Activated CD4-positive, CD25-positive, alpha-beta regulatory T cell treated with anti-CD3 and anti-CD28 coated beads, Interleukin-2, amount 50 U/mL, for 72 hours (primary cell): ENCODE measurements at regions not wholly inside any gene's neighbourhood (a gene's known extent, or its start where the extent isn't known, plus 50 kb on each side); places are given as distances from the start of the nearest gene placed in this dataset.
"Not testable (repeated sequence)": the region's sequence is repeated elsewhere in the genome, so short reads cannot be mapped to it uniquely, and the experiment has no call there.

Experiments used
- DNase-seq: peaks from one replicate; pipeline ENCODE4 v3.0.0; 2021

DNA sequence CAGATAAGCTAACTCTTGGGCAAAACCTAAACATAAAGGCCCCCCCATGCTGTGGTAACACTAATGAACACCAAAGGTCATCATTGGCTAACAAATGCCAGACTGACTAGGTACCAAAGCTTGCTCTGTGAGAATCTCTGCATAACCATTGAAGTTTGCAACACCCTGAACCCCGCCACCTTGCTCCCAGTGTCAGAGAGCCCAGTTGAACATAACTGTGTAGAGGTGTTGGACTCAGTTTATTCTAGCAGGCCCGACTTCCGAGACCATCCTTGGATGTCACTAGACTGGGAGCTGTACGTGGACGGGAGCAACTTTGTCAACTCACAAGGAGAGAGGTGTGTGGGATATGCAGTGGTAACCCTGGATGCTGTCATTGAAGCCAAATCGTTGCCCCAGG lies 602.2 kb downstream of the UQCRFS1 start:
- DNase-seq = no peak

DNA sequence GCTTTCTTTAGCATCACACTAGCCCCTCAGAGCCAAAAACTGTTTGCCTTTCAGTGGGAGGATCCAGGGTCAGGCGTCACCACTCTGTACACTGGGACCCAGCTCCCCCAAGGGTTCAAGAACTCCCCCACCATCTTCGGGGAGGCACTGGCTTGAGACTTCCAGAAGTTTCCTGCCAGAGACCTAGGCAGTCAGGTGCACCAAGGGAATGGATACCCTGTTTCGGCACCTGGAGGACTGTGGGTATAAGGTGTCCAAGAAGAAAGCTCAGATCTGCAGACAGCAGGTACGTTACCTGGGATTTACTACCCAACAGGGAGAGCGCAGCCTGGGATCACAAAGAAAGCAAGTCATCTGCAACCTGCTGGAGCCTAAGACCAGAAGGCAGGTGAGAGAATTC lies 603.0 kb downstream of the UQCRFS1 start:
- no peak for DNase-seq

DNA sequence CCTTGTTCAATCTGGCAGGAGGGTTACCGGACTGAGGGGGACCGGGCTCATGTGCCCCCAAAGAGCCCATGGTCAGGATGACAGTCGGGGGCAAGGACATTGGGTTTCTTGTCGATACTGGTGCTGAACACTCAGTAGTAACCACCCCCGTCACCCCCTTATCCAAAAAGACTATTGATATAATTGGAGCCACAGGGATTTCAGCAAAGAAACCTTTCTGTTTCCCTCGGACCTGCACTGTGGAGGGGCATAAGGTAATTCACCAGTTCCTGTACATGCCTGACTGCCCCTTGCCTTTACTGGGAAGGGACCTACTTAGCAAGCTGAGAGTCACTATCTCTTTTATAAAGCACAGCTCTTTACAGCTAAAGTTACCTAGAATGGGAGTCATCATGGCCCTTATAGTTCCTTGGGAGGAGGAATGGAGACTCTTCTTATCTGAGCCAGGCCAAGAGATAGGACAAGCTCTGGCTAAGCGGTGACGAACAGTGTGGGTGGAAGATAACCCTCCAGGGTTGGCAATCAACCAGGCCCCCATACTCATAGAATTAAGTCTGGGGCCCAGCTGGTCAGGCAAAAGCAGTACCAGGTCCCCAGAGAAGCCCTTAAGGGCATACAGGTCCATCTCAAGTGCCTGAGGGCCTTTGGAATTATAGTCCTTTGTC lies 603.7 kb downstream of the UQCRFS1 start:
- no peak for DNase-seq

DNA sequence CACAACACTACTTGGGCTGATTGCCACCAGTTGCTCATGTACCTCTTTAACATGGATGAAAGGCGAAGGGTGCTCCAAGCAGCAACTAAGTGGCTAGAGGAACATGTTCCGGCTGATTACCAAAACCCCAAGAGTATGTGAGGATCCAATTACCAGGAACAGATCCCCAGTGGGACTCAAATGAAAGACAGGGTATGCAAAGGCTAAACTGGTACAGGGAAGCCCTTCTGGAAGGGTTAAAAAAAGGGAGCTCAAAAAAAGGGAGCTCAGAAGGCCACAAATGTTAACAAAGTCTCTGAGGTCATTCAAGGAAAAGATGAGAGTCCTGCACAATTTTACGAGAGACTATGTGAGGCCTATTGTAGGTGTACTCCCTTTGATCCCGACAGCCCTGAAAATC lies 604.7 kb downstream of the UQCRFS1 start:
- no peak for DNase-seq

DNA sequence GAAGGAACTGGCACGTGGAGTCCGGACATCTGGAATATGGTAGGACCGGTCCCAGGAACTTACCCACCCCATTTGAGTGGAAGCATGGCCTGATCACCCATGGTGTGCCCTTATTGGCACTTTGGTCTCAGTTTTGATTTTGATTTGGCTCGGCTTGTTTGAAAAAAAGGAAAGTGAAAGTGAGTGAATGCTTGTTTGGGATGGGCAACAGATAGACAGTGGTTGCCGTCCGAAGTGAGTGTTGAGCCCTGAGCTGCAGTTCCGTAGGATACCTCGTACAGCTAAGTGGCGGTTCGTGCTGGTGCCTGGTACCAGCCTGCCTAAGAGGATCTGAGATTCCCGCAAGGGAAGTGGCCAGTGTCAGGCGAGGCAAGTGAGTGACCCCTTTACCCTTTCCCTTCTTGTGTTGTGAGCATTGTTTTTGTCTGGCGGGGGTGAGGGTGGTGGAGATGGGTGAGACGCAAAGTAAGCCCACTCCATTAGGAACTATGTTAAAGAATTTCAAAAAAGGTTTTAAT lies 605.8 kb downstream of the UQCRFS1 start:
- no peak for DNase-seq

DNA sequence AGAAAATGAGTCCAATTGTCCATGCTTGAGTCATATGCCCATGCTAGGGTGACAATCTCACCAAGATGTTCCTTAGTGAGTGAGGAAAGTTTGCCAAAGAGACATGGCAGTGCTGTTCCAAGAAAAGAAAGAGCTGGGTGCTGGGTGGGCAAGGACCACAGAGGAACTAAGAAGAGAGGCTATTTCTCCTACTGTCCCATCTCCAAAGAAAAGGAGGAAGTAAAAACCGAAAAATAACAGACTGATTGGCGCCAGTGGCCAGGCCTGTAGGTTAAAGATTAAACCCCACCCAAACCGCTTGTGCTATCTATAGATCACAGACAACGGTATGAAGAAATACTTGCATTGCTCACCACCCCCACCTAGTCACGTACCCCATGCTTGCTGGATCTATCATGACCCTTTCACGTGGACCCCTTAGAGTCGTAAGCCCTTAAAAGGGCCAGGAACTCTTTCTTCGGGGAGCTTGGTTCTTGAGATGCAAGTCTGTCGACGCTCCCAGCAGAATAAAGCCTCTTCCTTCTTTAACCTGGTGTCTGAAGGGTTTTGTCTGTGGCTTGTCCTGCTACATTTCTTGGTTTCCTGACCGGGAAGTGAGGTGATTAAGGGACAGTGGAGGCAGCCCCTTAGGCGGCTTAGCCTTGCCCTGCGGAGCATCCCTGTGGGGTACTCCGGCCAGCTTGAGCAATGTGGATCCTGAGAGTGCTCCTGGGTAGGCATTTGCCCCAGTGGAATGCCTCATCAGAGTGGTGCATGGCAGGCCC lies 606.5 kb downstream of the UQCRFS1 start:
- DNase-seq = no peak

DNA sequence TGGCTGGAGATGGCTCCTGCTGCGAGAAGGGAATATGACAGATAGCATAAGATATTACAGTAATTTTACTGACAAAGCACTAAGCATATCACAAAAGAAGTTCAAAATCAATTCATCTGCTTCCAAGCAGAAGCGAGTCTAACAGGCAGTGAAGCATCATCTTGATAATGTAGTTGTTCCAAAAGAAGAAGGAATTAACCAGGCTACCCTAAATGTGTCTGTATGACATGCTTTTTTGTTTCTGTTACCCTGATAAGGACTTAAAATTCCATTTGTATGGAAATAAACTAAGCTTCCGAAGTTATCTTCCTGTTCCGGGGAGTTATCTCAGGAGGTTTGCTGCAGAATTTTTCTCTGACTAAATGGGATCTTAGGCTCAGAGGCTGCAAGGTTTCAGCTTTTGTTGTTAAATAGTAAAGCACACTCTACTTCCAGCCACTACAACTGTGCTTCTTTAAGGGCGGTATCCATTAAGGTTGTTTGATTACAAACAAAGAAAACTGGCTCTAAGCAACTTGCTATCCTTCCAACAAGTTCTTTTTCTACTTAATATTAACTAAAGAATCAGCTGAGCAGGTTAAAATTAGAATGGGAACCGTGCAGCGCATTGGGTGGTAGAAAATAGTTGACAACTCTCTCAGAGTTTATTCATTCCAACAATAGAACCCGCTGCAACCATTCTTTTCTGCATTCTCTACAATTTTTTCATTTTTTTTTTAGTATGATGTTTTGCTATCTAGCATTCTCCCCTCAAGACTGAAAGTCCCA lies 607.3 kb downstream of the UQCRFS1 start:
- no peak for DNase-seq

DNA sequence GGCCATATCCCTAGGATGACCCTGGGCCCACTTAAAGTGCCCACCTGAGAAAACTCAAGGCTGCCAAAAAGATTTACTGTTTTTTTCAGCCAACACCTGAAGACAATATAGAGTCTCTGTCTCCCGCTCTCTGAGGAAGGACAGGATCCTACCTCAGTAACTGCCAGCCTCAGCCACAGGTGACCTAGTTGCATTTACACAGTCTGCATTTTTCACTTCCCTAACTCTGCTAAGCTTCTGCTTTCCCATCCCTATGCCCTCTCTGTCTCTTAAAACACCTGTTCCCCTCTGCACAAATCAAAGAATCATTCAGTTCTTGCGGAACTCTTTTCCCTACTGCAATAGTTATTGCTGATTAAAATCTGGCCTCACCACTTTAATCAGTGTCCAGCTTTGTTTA lies 609.5 kb downstream of the UQCRFS1 start:
- no peak for DNase-seq

DNA sequence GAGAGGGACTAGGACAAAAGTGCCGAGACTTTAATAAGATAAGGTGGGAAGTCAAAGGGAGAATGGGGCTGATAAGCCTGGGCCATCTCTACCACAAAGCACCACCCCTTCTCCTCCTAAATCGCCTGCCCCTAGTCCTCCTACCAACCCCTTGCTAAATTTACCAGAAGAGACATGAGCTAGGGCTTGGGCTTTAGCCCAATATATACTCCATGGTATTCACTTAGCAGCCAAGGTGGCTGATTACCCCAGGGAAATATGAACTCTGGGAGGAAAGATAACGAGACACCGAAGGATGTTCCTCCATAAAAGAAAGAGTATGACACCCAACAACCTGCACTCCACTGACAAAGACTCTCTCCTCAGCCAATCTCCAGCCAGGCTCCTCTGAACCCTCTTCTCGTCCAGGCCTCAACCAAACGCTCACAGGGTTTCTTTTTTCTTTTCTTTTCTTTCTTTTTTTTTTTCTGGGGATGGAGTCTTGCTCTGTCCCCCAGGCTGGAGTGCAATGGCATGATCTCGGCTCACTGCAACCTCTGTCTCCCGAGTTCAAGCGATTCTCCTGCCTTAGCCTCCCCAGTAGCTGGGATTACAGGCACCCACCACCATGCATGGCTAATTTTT lies 610.2 kb downstream of the UQCRFS1 start:
- DNase-seq = no peak

DNA sequence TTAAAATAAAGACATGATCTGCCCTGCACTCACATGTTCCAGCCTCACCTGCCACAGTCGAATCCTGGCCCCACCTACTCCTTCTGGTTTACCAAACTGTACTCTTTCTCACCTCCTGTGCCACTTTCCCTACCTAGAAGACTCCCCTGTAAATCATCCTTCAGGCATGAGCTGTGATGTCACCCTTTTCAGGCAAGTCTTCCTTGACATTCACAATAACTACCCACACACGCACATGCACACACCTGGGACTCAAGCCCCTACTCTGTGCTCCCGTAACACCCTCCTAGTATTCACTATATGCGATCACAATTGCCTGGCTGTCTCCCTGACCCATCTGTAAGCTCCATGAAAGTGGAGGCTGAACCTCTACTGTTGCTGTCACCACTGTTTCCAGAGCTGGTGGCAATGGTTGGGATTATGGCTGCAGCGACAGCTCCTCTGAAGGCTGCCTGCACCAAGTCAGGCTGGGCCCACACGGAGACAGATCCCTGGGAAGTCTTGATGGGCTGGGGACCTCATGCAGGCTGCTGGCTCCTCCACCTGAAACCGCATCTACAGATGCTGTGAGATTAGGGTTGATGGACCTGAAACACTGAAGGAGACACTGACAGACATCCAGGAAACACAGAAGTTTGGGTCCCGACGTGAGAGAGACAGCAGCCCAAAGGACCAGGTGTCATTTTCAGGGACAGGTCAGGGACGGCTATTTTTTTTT lies 611.1 kb downstream of the UQCRFS1 start:
- no peak for DNase-seq

DNA sequence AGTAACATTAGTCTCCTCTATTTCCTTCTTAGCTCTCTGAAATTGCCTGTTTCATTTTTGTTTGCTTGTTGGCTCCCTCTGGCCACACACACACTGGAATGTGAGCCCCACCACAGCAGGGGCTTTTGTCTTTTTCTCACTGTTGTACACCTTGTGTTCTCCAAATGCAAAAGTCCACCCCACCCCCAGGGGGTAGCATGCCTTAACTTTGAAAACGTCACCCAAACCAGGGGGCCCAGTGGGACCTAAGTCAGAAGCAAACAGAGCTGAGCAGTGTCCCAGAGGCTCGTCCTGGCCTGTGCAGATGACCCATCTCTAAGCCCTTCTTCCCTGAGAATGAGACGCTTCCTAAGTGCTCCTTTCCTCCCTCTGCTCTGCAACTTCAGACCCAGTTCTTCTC lies 614.1 kb downstream of the UQCRFS1 start:
- no peak for DNase-seq

DNA sequence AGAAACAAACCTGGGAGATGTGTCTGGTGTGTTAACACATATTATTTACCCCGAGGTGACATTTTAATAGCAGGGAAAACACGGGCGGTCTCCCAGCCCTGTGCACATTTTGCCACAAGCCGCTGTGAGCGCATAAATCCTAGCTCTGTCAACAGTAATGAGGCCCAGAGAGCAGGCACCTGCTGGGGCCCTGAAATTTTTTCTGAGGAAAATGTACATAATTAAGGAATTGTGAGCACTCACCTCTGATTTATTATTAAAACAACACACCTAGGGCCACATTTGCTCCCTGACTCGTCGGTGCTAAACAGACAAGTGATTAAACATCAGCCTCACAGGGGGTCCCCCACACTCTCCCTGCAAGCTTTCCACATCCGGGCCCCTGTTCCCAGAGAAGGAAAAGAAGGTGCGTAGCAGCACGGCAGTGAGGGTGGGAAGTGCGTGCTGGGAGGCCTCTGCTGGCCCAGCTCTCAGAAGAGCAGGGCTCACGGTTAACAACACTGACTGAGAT lies 616.3 kb downstream of the UQCRFS1 start:
- DNase-seq = no peak

DNA sequence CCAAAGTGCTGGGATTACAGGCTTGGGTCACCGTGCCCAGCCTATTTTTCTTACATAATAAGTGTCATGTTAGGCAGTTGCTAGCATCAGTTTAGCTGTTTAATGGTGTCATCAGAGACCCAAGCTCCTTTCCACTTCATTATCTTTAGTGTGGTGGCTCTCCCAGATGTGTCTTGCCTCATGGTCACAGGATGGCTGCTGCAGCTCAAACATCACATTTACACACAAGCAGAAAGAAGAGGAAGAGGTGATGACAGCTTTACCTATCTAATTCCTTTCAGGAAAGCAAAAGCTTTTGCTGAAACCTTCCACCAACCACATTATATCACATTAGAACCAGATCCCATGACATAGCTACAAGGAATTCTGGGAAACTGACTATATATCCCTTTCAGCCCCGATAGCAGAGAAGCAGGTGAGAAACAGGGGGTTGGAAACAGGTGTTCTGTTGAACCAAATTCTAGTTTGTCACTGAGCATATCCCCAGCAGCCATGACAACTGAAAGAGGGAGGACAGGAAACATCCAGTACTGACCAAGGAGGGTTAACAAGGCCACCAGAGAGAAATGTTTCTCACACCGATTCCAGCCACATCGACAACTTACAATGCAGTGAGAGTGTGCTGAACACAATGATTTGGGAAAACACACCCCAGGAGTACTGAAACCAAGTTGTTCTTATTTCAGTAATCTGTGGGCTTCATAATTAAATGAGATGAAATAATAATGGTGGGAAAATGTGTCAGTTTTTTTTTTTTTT lies 617.0 kb downstream of the UQCRFS1 start:
- DNase-seq = no peak

DNA sequence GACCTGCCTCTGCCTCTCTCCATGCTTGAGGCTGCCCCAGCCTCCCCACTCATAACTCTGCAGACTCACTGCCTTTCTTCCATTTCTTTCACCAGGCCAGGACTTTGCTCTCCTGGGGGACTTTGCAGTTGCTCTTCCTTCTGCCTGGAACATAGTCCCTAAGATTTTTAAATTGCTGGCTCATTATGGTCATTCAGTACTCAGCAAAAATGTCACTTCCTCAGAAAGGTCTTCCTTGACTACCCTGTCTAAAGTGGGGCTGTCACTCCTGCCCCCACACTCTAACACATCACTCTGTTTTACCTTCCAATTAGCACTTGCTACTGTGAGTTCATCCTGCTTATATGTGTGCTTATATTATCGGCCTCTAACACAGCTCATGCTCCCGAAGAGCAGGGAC lies 618.2 kb downstream of the UQCRFS1 start:
- no peak for DNase-seq

DNA sequence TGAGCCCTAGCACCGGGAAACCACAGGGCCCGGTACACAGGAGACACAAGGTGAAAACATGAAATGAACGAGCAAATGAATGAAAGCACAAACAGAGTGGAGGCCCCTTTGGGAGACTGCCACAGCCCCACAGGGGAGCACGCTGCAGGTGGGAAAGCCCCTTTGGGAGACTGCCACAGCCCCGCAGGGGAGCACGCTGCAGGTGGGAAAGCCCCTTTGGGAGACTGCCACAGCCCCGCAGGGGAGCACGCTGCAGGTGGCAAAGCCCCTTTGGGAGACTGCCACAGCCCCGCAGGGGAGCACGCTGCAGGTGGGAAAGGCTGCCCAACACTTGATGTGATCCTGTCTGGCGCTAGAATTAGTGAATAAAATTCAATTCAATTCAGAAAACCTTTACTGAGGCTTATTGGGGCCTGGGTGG lies 623.0 kb downstream of the UQCRFS1 start:
- not testable (repeated sequence) for DNase-seq

DNA sequence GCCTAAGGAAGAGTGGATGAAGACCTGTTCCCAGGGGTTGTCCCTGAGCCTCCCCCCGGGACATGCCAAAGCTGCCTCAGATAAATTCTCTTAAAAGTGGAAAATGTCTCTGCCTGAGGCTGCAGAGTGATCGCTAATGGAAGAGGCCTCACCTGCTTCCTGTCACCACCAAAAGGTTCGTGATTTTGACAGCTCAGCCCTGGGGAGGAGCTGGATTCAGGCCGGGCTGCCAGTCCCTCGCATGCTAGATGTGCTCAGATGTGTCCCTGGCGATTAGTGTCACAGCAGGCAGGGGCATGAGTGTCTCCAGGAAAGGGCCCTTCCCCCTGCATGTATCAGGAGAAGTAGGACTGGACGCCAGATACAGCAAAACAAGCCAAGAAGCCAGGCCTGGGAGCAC lies 626.5 kb downstream of the UQCRFS1 start:
- no peak for DNase-seq

DNA sequence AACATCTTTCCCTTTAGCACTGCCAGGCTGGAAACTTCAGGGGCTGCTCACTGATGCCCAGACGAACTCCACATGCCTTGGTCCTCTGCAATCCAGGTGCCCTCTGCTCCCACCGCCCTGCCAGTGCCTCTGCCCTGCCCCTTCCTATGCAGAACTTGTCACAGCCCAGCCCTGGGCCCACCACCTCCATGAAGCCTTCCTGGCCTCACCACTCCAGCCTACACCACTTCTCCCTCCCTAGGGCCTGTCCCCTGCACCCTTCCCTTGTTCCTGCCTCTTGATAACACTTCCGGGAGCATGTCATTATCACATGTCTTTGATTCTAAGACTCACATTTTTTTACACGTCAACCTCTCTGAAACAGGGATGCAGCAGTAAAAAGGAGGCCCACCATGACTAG lies 627.2 kb downstream of the UQCRFS1 start:
- no peak for DNase-seq

DNA sequence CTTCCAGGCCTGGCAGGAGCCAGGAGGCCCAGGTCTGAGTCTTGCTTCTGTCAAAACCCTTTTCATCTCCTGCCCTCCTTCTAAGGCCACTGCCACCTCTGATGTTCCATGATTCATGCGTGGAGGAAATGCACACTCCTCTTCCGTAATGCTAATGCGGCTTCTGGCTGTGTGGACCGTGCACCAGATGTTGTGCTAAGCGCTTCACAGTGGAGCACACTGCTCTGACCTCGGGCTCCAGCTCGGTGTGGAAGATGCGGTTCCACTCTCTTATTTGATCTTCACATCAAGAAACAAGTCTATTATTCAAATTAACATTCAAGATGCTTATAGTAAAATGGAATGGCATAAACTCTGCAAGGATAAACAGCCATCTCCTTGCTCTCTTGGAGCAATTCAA lies 629.2 kb downstream of the UQCRFS1 start:
- DNase-seq = no peak

DNA sequence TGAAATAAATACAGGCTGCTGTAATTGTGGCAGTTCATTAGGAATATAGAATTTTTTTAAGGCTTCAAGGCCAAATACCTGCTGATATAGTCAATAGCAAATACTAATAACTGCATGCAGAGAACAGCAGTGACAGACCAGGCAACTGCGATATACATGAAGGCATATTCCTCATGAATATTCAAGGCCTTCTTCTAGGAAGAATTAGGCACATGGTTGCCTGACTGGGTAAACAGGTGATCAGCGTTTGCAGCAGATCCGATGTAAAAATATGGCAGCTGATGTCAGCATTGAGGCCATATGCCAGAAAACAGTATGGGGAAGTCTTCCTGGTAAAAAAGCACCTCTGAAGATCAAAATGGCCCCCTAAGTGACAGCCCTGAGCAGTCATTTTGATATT lies 629.7 kb downstream of the UQCRFS1 start:
- DNase-seq = no peak

DNA sequence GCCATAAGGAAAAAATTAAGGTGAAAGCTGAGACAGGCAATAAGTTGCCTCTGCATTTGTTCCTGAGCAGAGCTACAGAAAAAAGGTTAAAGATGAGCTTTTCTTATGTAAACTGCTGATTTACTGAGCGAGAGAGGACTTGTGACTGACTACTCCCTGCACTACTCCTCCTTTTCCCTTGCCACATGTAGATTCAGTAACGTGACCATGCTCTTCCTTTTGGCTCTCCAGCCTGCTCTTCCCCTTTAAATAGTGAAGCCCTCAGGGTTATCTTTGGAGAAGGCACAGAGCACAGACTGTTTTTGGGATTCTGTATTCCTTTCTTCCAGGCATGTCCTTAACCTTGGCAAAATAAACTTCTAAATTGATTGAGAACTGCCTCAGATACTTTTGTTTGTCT lies 630.2 kb downstream of the UQCRFS1 start:
- no peak for DNase-seq

DNA sequence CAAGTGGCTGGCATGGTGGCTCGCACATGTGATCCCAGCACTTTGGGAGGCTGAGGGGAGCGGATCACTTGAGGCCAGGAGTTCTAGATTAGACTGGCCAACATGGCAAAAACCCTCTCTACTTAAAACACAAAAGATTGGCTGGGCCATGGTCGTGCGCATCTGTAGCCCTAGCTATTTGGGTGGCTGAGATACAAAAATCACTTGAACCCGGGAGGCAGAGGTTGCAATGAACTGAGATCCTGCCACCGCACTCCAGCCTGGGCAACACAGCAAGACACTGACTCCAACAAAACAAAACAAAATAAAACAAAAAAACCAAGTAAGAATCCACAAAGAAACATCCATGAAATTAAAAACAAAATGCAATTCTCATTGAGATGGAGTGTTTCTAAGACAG lies 630.6 kb downstream of the UQCRFS1 start:
- no peak for DNase-seq

DNA sequence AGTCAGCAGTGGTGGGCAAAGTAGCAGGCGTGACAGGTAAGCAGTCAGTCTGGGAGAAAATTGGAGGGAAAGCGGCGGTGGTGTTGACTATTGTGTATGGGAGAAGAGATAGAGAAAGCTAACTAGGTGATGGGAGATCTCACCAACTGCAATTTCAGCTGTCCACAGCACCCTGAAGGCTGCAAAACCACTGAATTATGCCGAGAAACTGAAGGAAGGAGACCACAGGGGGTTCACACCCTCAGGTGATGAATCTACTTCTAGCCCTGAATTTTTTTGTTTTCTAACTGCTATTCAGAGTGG lies 631.5 kb downstream of the UQCRFS1 start:
- no peak for DNase-seq
